ENCODE measurements at regions not wholly inside any gene's neighbourhood (a gene's known extent, or its start where the extent isn't known, plus 50 kb on each side); places are given as distances from the start of the nearest gene placed in this dataset.
"Not testable (repeated sequence)": the region's sequence is repeated elsewhere in the genome, so short reads cannot be mapped to it uniquely, and the experiment has no call there.

GRCh38 chr4:55269995-55270394 is 76.0 kb upstream of the SRD5A3 start:
- no peaks in the 10 kb centered on the region for H3K36me3 Mint-ChIP-seq
- no peaks in the 10 kb centered on the region for H3K9me3 Mint-ChIP-seq
- CTCF ChIA-PET: no interaction called here
- H3K4me1 Mint-ChIP-seq: no peaks in the 10 kb centered on the region
- no peak for DNase-seq
- no peak overlapping the region for H3K4me3 Mint-ChIP-seq
- H3K27me3 Mint-ChIP-seq: peaks cover 6% of the 10 kb centered on the region
- no peak overlapping the region for H3K27ac Mint-ChIP-seq

- CTCF ChIA-PET: no interaction called here
Observed at GRCh38 chr4:55270481-55270880, 75.6 kb upstream of the SRD5A3 start.

GRCh38 chr4:55272102-55272501 is 73.9 kb upstream of the SRD5A3 start:
- no peak overlapping the region for H3K27ac Mint-ChIP-seq

More at GRCh38 chr4:55270481-55270880, 75.6 kb upstream of the SRD5A3 start:
- no peak for DNase-seq
- Mint-ChIP-seq H3K9me3 (no peaks in the 10 kb centered on the region), H3K27ac (no peak overlapping the region), H3K27me3 (peaks cover 6% of the 10 kb centered on the region), H3K4me1 (no peaks in the 10 kb centered on the region), H3K4me3 (no peak overlapping the region), H3K36me3 (no peaks in the 10 kb centered on the region)

GRCh38 chr4:55272589-55272988 is 73.5 kb upstream of the SRD5A3 start:
- Mint-ChIP-seq H3K4me3 (no peak overlapping the region), H3K36me3 (no peaks in the 10 kb centered on the region), H3K27ac (no peak overlapping the region), H3K9me3 (no peaks in the 10 kb centered on the region), H3K27me3 (peaks cover 6% of the 10 kb centered on the region), H3K4me1 (no peaks in the 10 kb centered on the region)
- CTCF ChIA-PET: no interaction called here
- DNase-seq: no peak

More at GRCh38 chr4:55272102-55272501, 73.9 kb upstream of the SRD5A3 start:
- CTCF ChIA-PET: no interaction called here
- no peaks in the 10 kb centered on the region for H3K4me1 Mint-ChIP-seq
- DNase-seq: no peak
- H3K27me3 Mint-ChIP-seq: peaks cover 6% of the 10 kb centered on the region
- H3K4me3 Mint-ChIP-seq: no peak overlapping the region
- no peaks in the 10 kb centered on the region for H3K36me3 Mint-ChIP-seq
- no peaks in the 10 kb centered on the region for H3K9me3 Mint-ChIP-seq

GRCh38 chr4:55277011-55277410 is 69.0 kb upstream of the SRD5A3 start:
- no peaks in the 10 kb centered on the region for H3K9me3 Mint-ChIP-seq
- CTCF ChIA-PET: no interaction called here
- no peak overlapping the region for H3K4me3 Mint-ChIP-seq
- H3K36me3 Mint-ChIP-seq: no peaks in the 10 kb centered on the region
- no peak overlapping the region for H3K27ac Mint-ChIP-seq
- no peak for DNase-seq
- H3K4me1 Mint-ChIP-seq: no peaks in the 10 kb centered on the region
- no peaks in the 10 kb centered on the region for H3K27me3 Mint-ChIP-seq

- Mint-ChIP-seq H3K36me3 (no peaks in the 10 kb centered on the region), H3K9me3 (peaks cover 2% of the 10 kb centered on the region), H3K4me1 (no peaks in the 10 kb centered on the region), H3K27ac (no peak overlapping the region), H3K27me3 (no peaks in the 10 kb centered on the region), H3K4me3 (no peak overlapping the region)
- CTCF ChIA-PET: no interaction called here
- no peak for DNase-seq
Observed at GRCh38 chr4:55278316-55278715, 67.7 kb upstream of the SRD5A3 start.

- H3K9me3 Mint-ChIP-seq: peaks cover 13% of the 10 kb centered on the region
- CTCF ChIA-PET, DNase-seq, H3K27me3 Mint-ChIP-seq, H3K4me1 Mint-ChIP-seq, H3K36me3 Mint-ChIP-seq, H3K27ac Mint-ChIP-seq, H3K4me3 Mint-ChIP-seq: not testable (repeated sequence)
Observed at GRCh38 chr4:55280474-55280873, 65.6 kb upstream of the SRD5A3 start.

GRCh38 chr4:55281118-55281683 is 64.8 kb upstream of the SRD5A3 start:
- H3K36me3 Mint-ChIP-seq, H3K27ac Mint-ChIP-seq, DNase-seq, H3K4me1 Mint-ChIP-seq, H3K4me3 Mint-ChIP-seq, CTCF ChIA-PET, H3K27me3 Mint-ChIP-seq: not testable (repeated sequence)
- H3K9me3 Mint-ChIP-seq: peaks cover 15% of the 10 kb centered on the region

- Mint-ChIP-seq H3K4me3 (no peak overlapping the region), H3K27ac (no peak overlapping the region), H3K36me3 (peaks cover 4% of the 10 kb centered on the region), H3K4me1 (no peaks in the 10 kb centered on the region), H3K9me3 (peaks cover 15% of the 10 kb centered on the region), H3K27me3 (peaks cover 5% of the 10 kb centered on the region)
- DNase-seq: no peak
- CTCF ChIA-PET: no interaction called here
Observed at GRCh38 chr4:55284331-55284730, 61.7 kb upstream of the SRD5A3 start.

GRCh38 chr4:55291227-55291640 is 54.8 kb upstream of the SRD5A3 start:
- Mint-ChIP-seq H3K4me3 (no peak overlapping the region), H3K27me3 (peaks cover 5% of the 10 kb centered on the region), H3K36me3 (no peaks in the 10 kb centered on the region), H3K9me3 (no peaks in the 10 kb centered on the region), H3K27ac (no peak overlapping the region), H3K4me1 (no peaks in the 10 kb centered on the region)
- no peak for DNase-seq
- CTCF ChIA-PET: no interaction called here

- H3K36me3 Mint-ChIP-seq: no peaks in the 10 kb centered on the region
- CTCF ChIA-PET: no interaction called here
Observed at GRCh38 chr4:55296096-55296495, 49.9 kb upstream of the SRD5A3 start.

More at GRCh38 chr4:55296096-55296495, 49.9 kb upstream of the SRD5A3 start:
- Mint-ChIP-seq H3K4me3 (no peak overlapping the region), H3K27ac (no peak overlapping the region), H3K9me3 (no peaks in the 10 kb centered on the region), H3K4me1 (no peaks in the 10 kb centered on the region), H3K27me3 (peaks cover 2% of the 10 kb centered on the region)
- no peak for DNase-seq

Data from activated naive CD4-positive, alpha-beta T cell treated with anti-CD3 and anti-CD28 coated beads, Interleukin-2, amount 10 ng/mL, durations not matched to agents 7 days and 5 days (primary cell).